Activated CD4-positive, alpha-beta T cell treated with anti-CD3 and anti-CD28 coated beads for 36 hours (primary cell): ENCODE measurements at regions not wholly inside any gene's neighbourhood (a gene's known extent, or its start where the extent isn't known, plus 50 kb on each side); places are given as distances from the start of the nearest gene placed in this dataset.
A peak's percentile ranks its signal among the peaks of the same experiment; 100 is the strongest.

ENCODE experiments used
- ATAC-seq: fragments of 200-7000 bp; cut with Tn5 transposase; one replicate; pipeline ENCODE4 v1.10.0; 2021; ENCODE audit warnings: mild to moderate bottlenecking, moderate library complexity
- CTCF ChIA-PET: fragments of 350-600 bp; sonication (Branson Sonifier 250); formaldehyde crosslinking; loops from one replicate; lab custom pipeline; 2021; ENCODE audit warnings: antibody characterized with exemption; lab: Charles Lee
- POLR2A ChIA-PET: fragments of 350-600 bp; sonication (Branson Sonifier 250); formaldehyde crosslinking; loops from one replicate; lab custom pipeline; 2021; ENCODE audit warnings: antibody characterized with exemption, inconsistent platforms; lab: Charles Lee
- DNase-seq: peaks from one replicate; pipeline ENCODE4 v3.0.0-alpha.2; 2020
- H3K27ac Mint-ChIP-seq: one replicate; pipeline ENCODE4 v1.8.0; 2021; ENCODE audit warnings: mixed read lengths
- H3K27me3 Mint-ChIP-seq: one replicate; pipeline ENCODE4 v1.8.0; 2021; ENCODE audit warnings: mixed read lengths
- H3K36me3 Mint-ChIP-seq: one replicate; pipeline ENCODE4 v1.8.0; 2021; ENCODE audit warnings: low read depth, mixed read lengths
- H3K4me1 Mint-ChIP-seq: one replicate; pipeline ENCODE4 v1.8.0; 2021; ENCODE audit warnings: mixed read lengths
- H3K4me3 Mint-ChIP-seq: one replicate; pipeline ENCODE4 v1.8.0; 2021; ENCODE audit warnings: mild to moderate bottlenecking, moderate library complexity, mixed read lengths
- H3K9me3 Mint-ChIP-seq: one replicate; pipeline ENCODE4 v1.8.0; 2021; ENCODE audit warnings: low read depth, mixed read lengths
- intact Hi-C, 2 experiments: fragments of 100-400 bp; cut with DNase I in 1 of 2; cut with micrococcal nuclease in 1 of 2; formaldehyde crosslinking; loops; one replicate each; pipeline versions ENCODE4 v1.14.2 to v1.15.1; 2022 to 2024; cut with DNase I, micrococcal nuclease

- ChIA-PET POLR2A (interaction anchor here (0.6 kb wide), 1 partner anchor 352 kb away, joined by 3 read pairs; no protein-coding TSS in a partner anchor), CTCF (no interaction called here)
- peak; percentile 99 for ATAC-seq
- intact Hi-C loops, result no loop called here
- Mint-ChIP-seq H3K9me3 (peaks cover 7% of the 10 kb centered on the region), H3K4me1 (peaks cover 14% of the 10 kb centered on the region), H3K27ac (peak overlapping the region; percentile 60), H3K36me3 (peaks cover 2% of the 10 kb centered on the region), H3K27me3 (no peaks in the 10 kb centered on the region), H3K4me3 (no peak overlapping the region)
- peak; percentile 23 for DNase-seq
These were observed 97.1 kb upstream of the FAM9B start for GRCh38 chrX:9131066-9131465.

DNA sequence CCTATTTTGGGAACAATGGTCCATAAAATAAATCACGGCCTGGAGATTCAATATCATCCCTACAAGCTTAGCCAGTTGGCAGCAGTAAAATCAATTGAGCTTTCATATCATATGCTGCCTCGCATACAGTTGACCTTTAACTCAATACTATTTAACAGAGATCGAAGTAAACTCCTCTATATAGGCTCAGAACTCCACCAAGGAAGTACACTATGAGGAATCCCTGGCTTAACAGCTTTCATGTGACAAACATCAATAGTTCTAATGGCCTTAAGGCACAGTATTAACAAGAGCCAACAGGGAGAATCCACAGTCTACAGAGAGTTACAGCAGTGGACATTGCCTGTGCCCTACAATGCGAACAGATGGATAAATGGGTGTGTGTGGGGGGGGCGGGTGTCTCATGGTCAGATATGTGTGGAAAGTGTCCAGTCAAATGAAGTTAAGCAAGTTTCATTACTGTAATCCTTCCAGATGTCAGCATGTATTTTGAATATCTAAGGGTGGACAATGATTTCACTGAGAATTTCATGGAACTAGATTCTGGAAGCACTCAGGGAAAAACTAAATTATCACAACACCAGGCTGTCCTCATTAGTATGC, 98.2 kb upstream of the FAM9B start:
- CTCF ChIA-PET, result no interaction called here
- intact Hi-C loops, result no loop called here
- peaks cover 14% of the 10 kb centered on the region for H3K4me1 Mint-ChIP-seq

GRCh38 chrX:9133426-9133825, 99.5 kb upstream of the FAM9B start:
- ChIA-PET POLR2A (interaction anchor here (0.6 kb wide), 1 partner anchor 1027 kb away, joined by 3 read pairs; no protein-coding TSS in a partner anchor), CTCF (no interaction called here)
- intact Hi-C loops, result no loop called here
- peaks cover 14% of the 10 kb centered on the region for H3K4me1 Mint-ChIP-seq
- no peak for ATAC-seq
- peaks cover 7% of the 10 kb centered on the region for H3K9me3 Mint-ChIP-seq
- no peak overlapping the region for H3K27ac Mint-ChIP-seq
- peaks cover 2% of the 10 kb centered on the region for H3K36me3 Mint-ChIP-seq
- no peak overlapping the region for H3K4me3 Mint-ChIP-seq
- no peaks in the 10 kb centered on the region for H3K27me3 Mint-ChIP-seq
- DNase-seq, result no peak

More for the DNA sequence above, 98.2 kb upstream of the FAM9B start:
- peaks cover 7% of the 10 kb centered on the region for H3K9me3 Mint-ChIP-seq
- no peaks in the 10 kb centered on the region for H3K27me3 Mint-ChIP-seq
- no peak for ATAC-seq
- H3K4me3 Mint-ChIP-seq, result no peak overlapping the region
- DNase-seq, result no peak
- H3K36me3 Mint-ChIP-seq, result peaks cover 2% of the 10 kb centered on the region
- no peak overlapping the region for H3K27ac Mint-ChIP-seq
- POLR2A ChIA-PET, result no interaction called here

- DNase-seq (no peak), ATAC-seq (no peak)
- CTCF ChIA-PET, result interaction anchor here (0.6 kb wide), 1 partner anchor 1007 kb away, joined by 3 read pairs; no protein-coding TSS in a partner anchor
- Mint-ChIP-seq H3K4me1 (peaks cover 14% of the 10 kb centered on the region), H3K27ac (no peak overlapping the region), H3K36me3 (peaks cover 2% of the 10 kb centered on the region), H3K4me3 (no peak overlapping the region), H3K27me3 (no peaks in the 10 kb centered on the region), H3K9me3 (peaks cover 7% of the 10 kb centered on the region)
- intact Hi-C loops, result no loop called here
- POLR2A ChIA-PET, result no interaction called here
These were observed 100.4 kb upstream of the FAM9B start for GRCh38 chrX:9134366-9134765.

DNA sequence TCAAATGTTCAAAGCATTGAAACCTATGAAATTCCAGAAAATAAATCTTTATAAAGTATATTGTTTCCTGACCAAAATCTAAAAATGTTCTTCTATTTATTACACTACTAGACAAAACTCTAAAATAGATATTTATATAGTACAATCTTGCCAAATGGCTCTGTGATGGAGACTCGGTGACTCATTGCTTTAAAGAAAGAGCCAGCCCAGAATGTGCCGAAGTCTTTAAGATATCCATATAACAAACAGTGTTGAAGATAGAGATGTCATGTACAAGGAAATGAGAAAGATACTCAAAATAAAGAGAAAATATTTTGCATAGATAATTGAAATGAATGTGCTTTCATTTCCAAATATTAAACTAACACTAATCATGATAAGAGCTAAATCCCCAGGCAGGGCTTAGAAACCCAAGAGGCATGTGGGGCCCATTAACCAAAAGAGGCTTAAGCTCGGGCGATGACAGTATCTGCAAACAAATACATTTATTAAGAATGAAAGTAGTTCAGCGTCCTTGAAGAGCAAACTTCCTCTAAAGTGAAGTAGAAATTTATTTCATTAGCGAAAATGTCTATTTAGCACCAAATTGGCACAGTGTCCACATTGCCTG, 102.1 kb upstream of the FAM9B start:
- H3K4me3 Mint-ChIP-seq, result no peak overlapping the region
- H3K27me3 Mint-ChIP-seq, result no peaks in the 10 kb centered on the region
- DNase-seq, result no peak
- no peak overlapping the region for H3K27ac Mint-ChIP-seq
- POLR2A ChIA-PET, result no interaction called here
- intact Hi-C loops, result no loop called here
- peaks cover 7% of the 10 kb centered on the region for H3K4me1 Mint-ChIP-seq
- H3K36me3 Mint-ChIP-seq, result peaks cover 2% of the 10 kb centered on the region
- ATAC-seq, result no peak
- CTCF ChIA-PET, result no interaction called here
- peaks cover 7% of the 10 kb centered on the region for H3K9me3 Mint-ChIP-seq

DNA sequence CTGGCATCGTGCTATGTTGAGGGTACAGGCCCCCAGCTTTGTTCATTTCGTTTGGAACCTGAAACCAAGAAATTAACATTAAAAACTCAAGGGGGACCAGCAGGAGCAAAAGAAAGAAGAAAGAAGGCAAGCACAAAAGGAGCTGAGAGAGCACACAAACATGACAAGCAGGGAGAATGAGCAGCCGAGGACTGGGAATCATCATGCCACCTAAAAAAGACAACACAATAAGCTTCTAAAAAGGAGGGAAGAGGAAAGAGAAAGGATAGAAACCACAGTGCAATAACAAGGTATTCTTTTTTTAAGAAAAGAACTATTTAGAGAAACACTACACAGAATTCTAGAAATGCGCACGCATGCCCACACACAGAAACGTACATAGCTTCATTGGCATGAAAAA, 103.2 kb upstream of the FAM9B start:
- ChIA-PET CTCF (no interaction called here), POLR2A (no interaction called here)
- Mint-ChIP-seq H3K9me3 (peaks cover 4% of the 10 kb centered on the region), H3K4me1 (no peaks in the 10 kb centered on the region), H3K4me3 (no peak overlapping the region), H3K36me3 (no peaks in the 10 kb centered on the region), H3K27ac (no peak overlapping the region), H3K27me3 (no peaks in the 10 kb centered on the region)
- ATAC-seq (no peak), DNase-seq (no peak)
- intact Hi-C loops, result no loop called here

GRCh38 chrX:9141496-9141895, 107.6 kb upstream of the FAM9B start:
- Mint-ChIP-seq H3K4me1 (no peaks in the 10 kb centered on the region), H3K27me3 (peaks cover 1% of the 10 kb centered on the region), H3K4me3 (no peak overlapping the region), H3K27ac (no peak overlapping the region), H3K36me3 (no peaks in the 10 kb centered on the region), H3K9me3 (no peaks in the 10 kb centered on the region)
- intact Hi-C loops, result no loop called here
- DNase-seq, result no peak
- ATAC-seq, result no peak
- ChIA-PET POLR2A (no interaction called here), CTCF (no interaction called here)

DNA sequence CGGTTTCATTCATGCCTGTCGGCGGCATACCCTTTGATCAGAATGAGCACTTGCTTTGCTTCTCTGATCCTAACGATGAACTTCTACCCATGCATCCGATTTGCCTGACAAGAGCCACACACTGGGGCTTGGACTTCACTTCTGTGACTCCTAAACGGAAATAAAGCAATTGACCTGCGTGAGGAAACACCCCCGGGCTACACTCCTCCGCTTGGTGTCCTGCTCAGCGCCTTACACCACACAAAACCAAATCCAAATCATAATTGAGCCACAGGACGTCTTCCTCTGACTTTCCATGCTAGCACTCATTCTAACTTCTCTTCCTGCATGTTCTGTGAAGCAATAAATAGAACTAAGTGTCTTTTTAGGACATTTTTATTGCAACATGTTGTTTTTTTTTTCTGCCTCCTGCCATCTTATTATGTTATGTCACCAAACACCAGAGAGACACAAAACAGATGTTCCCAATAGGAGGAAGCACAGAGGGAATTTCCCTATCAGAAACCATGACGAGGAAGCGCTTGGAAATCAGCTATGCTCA, 110.8 kb upstream of the FAM9B start:
- Mint-ChIP-seq H3K4me3 (no peak overlapping the region), H3K27me3 (peaks cover 1% of the 10 kb centered on the region), H3K27ac (no peak overlapping the region), H3K36me3 (no peaks in the 10 kb centered on the region), H3K4me1 (no peaks in the 10 kb centered on the region), H3K9me3 (no peaks in the 10 kb centered on the region)
- DNase-seq (no peak), ATAC-seq (no peak)
- intact Hi-C loops, result no loop called here
- CTCF ChIA-PET, result no interaction called here
- POLR2A ChIA-PET, result no interaction called here

- ATAC-seq (no peak), DNase-seq (no peak)
- CTCF ChIA-PET, result interaction anchor here (0.6 kb wide), 1 partner anchor 328 kb away, joined by 3 read pairs; no protein-coding TSS in a partner anchor
- no peak overlapping the region for H3K4me3 Mint-ChIP-seq
- no peak overlapping the region for H3K27ac Mint-ChIP-seq
- POLR2A ChIA-PET, result no interaction called here
- H3K36me3 Mint-ChIP-seq, result no peaks in the 10 kb centered on the region
- H3K27me3 Mint-ChIP-seq, result peaks cover 1% of the 10 kb centered on the region
- no peaks in the 10 kb centered on the region for H3K4me1 Mint-ChIP-seq
- peaks cover under 1% of the 10 kb centered on the region for H3K9me3 Mint-ChIP-seq
- intact Hi-C loops, result no loop called here
These were observed 112.7 kb upstream of the FAM9B start for GRCh38 chrX:9146657-9147056.

DNA sequence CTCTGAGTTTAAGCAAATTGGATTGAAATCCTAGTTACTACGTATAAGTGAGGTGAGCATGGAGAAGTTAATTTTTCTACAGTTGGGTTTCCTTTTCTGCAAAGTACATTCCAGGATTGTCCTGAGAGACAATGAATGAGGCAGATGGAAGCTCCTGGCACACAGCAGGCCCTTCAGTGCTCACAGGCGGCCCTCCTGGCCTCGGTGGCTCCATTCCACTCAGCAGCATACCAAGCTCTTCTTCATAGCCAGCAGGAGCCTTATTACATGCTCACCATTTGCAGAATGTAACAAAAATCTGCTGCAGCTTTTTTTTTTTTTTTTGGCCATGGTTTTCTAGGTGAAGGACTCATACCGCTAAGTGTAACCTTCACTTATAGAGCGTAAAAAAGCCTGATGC, 113.2 kb upstream of the FAM9B start:
- H3K4me3 Mint-ChIP-seq, result no peak overlapping the region
- ATAC-seq (no peak), DNase-seq (no peak)
- POLR2A ChIA-PET, result no interaction called here
- H3K27ac Mint-ChIP-seq, result no peak overlapping the region
- H3K36me3 Mint-ChIP-seq, result peaks cover 2% of the 10 kb centered on the region
- intact Hi-C loops, result no loop called here
- H3K9me3 Mint-ChIP-seq, result peaks cover 4% of the 10 kb centered on the region
- peaks cover 1% of the 10 kb centered on the region for H3K27me3 Mint-ChIP-seq
- H3K4me1 Mint-ChIP-seq, result peaks cover 2% of the 10 kb centered on the region
- CTCF ChIA-PET, result interaction anchor here (0.6 kb wide), 1 partner anchor 328 kb away, joined by 3 read pairs; no protein-coding TSS in a partner anchor

DNA sequence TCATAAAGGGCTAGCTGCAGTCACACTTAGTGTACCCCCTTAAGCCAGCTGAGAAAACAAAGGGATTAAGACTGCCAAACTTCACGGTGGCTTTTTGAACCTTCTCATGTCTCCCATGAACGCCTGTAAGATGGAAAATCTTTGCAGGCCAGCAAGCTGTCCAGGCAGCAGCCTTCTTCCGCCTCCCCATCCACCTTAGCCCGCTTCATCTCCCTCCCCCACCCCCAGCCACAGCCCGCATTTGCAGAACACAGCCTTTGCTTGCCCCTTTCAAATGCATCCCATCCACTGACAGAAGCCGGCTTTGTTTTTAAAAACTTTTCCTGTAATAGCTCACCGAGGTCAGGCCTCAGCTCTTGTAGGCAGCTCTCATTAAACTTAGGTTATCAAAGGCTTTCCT, 113.8 kb upstream of the FAM9B start:
- ChIA-PET POLR2A (no interaction called here), CTCF (no interaction called here)
- H3K4me3 Mint-ChIP-seq, result no peak overlapping the region
- H3K27ac Mint-ChIP-seq, result no peak overlapping the region
- peaks cover 1% of the 10 kb centered on the region for H3K27me3 Mint-ChIP-seq
- intact Hi-C loops, result no loop called here
- peaks cover 2% of the 10 kb centered on the region for H3K4me1 Mint-ChIP-seq
- ATAC-seq, result no peak
- H3K9me3 Mint-ChIP-seq, result peaks cover 4% of the 10 kb centered on the region
- H3K36me3 Mint-ChIP-seq, result peaks cover 2% of the 10 kb centered on the region
- DNase-seq, result no peak
